ENCODE measurements at regions not wholly inside any gene's neighbourhood (a gene's known extent, or its start where the extent isn't known, plus 50 kb on each side); places are given as distances from the start of the nearest gene placed in this dataset.

GRCh38 chr13:76379341-76380105 lies 506.7 kb downstream of the KCTD12 start:
- Histone ChIP-seq H2AFZ (ENCODE audit: low read depth) (no peak overlapping the region), H3K9ac (no peak overlapping the region), H3F3A (replicated peaks; ENCODE audit: insufficient read depth) (peaks cover 12% of the 10 kb centered on the region), H3K9me3 (no peaks in the 10 kb centered on the region), H3K79me2 (ENCODE audit: insufficient read depth) (no peaks in the 10 kb centered on the region), H3K27ac (ENCODE audit: low read depth in 2 of 2, low read length in 1 of 2) (no peak overlapping the region), H3K4me3 (ENCODE audit: low read depth in 2 of 2, low read length in 1 of 2) (no peak overlapping the region), H3K36me3 (replicated peaks in 1 of 2; ENCODE audit: control insufficient read depth in 1 of 2, insufficient read depth in 2 of 2, low read length in 1 of 2) (no peaks in the 10 kb centered on the region), H3K27me3 (ENCODE audit: insufficient read depth) (no peaks in the 10 kb centered on the region), H3K9me2 (no peaks in the 10 kb centered on the region), H3K4me1 (ENCODE audit: control insufficient read depth in 1 of 2, insufficient read depth in 2 of 2, low read depth in 1 of 2, low read length in 1 of 2) (no peaks in the 10 kb centered on the region; a peak in 1 of 4 replicates), H3K4me2 (no peak overlapping the region), H4K20me1 (ENCODE audit: insufficient read depth) (0 out of 2 replicates have a peak, but pooled peaks cover 5% of the 10 kb centered on the region)
- TF ChIP-seq JUND (IDR thresholded peaks at IDR 0.05) = no peak
- no peak for TF ChIP-seq TCF12 (IDR thresholded peaks at IDR 0.05)
- POLR2A ChIA-PET = no interaction called here
- CTCF ChIA-PET = interaction anchor here (1.4 kb wide), 1 partner anchor 87 kb away, joined by 3 read pairs; no protein-coding TSS in a partner anchor
- DNase-seq = no peak
- WGBS (ENCODE audit: low lambda C conversion rate) = 11% methylated on average over 4 of the region's 4 CpGs

GRCh38 chr13:76378767-76379166 lies 507.4 kb downstream of the KCTD12 start:
- no peaks in the 10 kb centered on the region for H4K20me1 ChIP-seq (ENCODE audit: insufficient read depth)
- H3K4me1 ChIP-seq (ENCODE audit: control insufficient read depth in 1 of 2, insufficient read depth in 2 of 2, low read depth in 1 of 2, low read length in 1 of 2) = no peaks in the 10 kb centered on the region; a peak in 1 of 4 replicates
- H3K9ac ChIP-seq = no peak overlapping the region
- ChIA-PET CTCF (no interaction called here), POLR2A (no interaction called here)
- no peak overlapping the region for H3K4me3 ChIP-seq (ENCODE audit: low read depth in 2 of 2, low read length in 1 of 2)
- TF ChIP-seq, protein P1, sequence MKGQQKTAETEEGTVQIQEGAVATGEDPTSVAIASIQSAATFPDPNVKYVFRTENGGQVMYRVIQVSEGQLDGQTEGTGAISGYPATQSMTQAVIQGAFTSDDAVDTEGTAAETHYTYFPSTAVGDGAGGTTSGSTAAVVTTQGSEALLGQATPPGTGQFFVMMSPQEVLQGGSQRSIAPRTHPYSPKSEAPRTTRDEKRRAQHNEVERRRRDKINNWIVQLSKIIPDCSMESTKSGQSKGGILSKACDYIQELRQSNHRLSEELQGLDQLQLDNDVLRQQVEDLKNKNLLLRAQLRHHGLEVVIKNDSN (IDR thresholded peaks at IDR 0.05; ENCODE audit: borderline replicate concordance, low read depth) = no peak
- TF ChIP-seq, protein P2, sequence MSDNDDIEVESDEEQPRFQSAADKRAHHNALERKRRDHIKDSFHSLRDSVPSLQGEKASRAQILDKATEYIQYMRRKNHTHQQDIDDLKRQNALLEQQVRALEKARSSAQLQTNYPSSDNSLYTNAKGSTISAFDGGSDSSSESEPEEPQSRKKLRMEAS (IDR thresholded peaks at IDR 0.05; ENCODE audit: low read depth) = no peak
- no peak for TF ChIP-seq GABPA (IDR thresholded peaks at IDR 0.05; ENCODE audit: low read depth)
- no peak for TF ChIP-seq TCF12 (IDR thresholded peaks at IDR 0.05)
- TF ChIP-seq IRF3 (IDR thresholded peaks at IDR 0.05; ENCODE audit: low read depth, low read length) = no peak
- TF ChIP-seq RCOR1 (IDR thresholded peaks at IDR 0.05; ENCODE audit: low read length) = no peak
- no peak for TF ChIP-seq CHD2 (IDR thresholded peaks at IDR 0.05; ENCODE audit: low read length, partially characterized antibody)
- TF ChIP-seq YY1 (IDR thresholded peaks at IDR 0.05; ENCODE audit: low read depth) = no peak
- TF ChIP-seq, protein P3, sequence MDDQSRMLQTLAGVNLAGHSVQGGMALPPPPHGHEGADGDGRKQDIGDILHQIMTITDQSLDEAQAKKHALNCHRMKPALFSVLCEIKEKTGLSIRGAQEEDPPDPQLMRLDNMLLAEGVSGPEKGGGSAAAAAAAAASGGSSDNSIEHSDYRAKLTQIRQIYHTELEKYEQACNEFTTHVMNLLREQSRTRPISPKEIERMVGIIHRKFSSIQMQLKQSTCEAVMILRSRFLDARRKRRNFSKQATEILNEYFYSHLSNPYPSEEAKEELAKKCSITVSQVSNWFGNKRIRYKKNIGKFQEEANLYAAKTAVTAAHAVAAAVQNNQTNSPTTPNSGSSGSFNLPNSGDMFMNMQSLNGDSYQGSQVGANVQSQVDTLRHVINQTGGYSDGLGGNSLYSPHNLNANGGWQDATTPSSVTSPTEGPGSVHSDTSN (IDR thresholded peaks at IDR 0.05) = no peak
- TF ChIP-seq RFX5 (IDR thresholded peaks at IDR 0.05; ENCODE audit: low read length) = no peak
- TF ChIP-seq, protein P4, sequence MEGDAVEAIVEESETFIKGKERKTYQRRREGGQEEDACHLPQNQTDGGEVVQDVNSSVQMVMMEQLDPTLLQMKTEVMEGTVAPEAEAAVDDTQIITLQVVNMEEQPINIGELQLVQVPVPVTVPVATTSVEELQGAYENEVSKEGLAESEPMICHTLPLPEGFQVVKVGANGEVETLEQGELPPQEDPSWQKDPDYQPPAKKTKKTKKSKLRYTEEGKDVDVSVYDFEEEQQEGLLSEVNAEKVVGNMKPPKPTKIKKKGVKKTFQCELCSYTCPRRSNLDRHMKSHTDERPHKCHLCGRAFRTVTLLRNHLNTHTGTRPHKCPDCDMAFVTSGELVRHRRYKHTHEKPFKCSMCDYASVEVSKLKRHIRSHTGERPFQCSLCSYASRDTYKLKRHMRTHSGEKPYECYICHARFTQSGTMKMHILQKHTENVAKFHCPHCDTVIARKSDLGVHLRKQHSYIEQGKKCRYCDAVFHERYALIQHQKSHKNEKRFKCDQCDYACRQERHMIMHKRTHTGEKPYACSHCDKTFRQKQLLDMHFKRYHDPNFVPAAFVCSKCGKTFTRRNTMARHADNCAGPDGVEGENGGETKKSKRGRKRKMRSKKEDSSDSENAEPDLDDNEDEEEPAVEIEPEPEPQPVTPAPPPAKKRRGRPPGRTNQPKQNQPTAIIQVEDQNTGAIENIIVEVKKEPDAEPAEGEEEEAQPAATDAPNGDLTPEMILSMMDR (IDR thresholded peaks at IDR 0.05) = no peak
- TF ChIP-seq NFIC (IDR thresholded peaks at IDR 0.05; ENCODE audit: borderline replicate concordance) = no peak
- H2AFZ ChIP-seq (ENCODE audit: low read depth) = no peak overlapping the region
- H3K4me2 ChIP-seq = no peak overlapping the region
- H3K36me3 ChIP-seq (replicated peaks in 1 of 2; ENCODE audit: control insufficient read depth in 1 of 2, insufficient read depth in 2 of 2, low read length in 1 of 2) = no peaks in the 10 kb centered on the region
- peaks cover 4% of the 10 kb centered on the region for H3F3A ChIP-seq (replicated peaks; ENCODE audit: insufficient read depth)
- 8% methylated on average over 1 of the region's 1 CpG for WGBS (ENCODE audit: low lambda C conversion rate)
- H3K27ac ChIP-seq (ENCODE audit: low read depth in 2 of 2, low read length in 1 of 2) = no peak overlapping the region
- H3K79me2 ChIP-seq (ENCODE audit: insufficient read depth) = no peaks in the 10 kb centered on the region
- no peaks in the 10 kb centered on the region for H3K9me3 ChIP-seq
- DNase-seq = no peak
- H3K9me2 ChIP-seq = no peaks in the 10 kb centered on the region
- no peaks in the 10 kb centered on the region for H3K27me3 ChIP-seq (ENCODE audit: insufficient read depth)
